ENCODE measurements at regions not wholly inside any gene's neighbourhood (a gene's known extent, or its start where the extent isn't known, plus 50 kb on each side); places are given as distances from the start of the nearest gene placed in this dataset.

GRCh38 chr2:239690651-239691631 lies 290.1 kb upstream of the HDAC4 start (continued):
- no peak for TF ChIP-seq ZBTB49 (tag by site-specific recombination; IDR thresholded peaks at IDR 0.05; ENCODE audit: low read depth)
- no peak for TF ChIP-seq ZNF202 (tag by site-specific recombination; IDR thresholded peaks at IDR 0.05; ENCODE audit: borderline replicate concordance)
- TF ChIP-seq EGR2 (tag by site-specific recombination; IDR thresholded peaks at IDR 0.05; ENCODE audit: low read depth) = no peak

- Histone ChIP-seq H3K4me3 (ENCODE audit: low read depth, low read length) (no peak overlapping the region), H3K36me3 (ENCODE audit: control insufficient read depth in 2 of 2, insufficient read depth in 1 of 2, low read length in 2 of 2) (no peaks in the 10 kb centered on the region), H3K27ac (ENCODE audit: extremely low read depth, low read depth, low read length) (no peak overlapping the region), H3K4me1 (ENCODE audit: control insufficient read depth, insufficient read depth, low read length) (no peaks in the 10 kb centered on the region), H3K9me3 (ENCODE audit: control insufficient read depth, insufficient read depth, low read depth, low read length) (no peaks in the 10 kb centered on the region)
- no peak for TF ChIP-seq ZBTB26 (tag by site-specific recombination; optimal IDR thresholded peaks at IDR 0.05)
- no peak for TF ChIP-seq ZNF174 (tag by site-specific recombination; IDR thresholded peaks at IDR 0.05)
- no peak for TF ChIP-seq ZNF311 (tag by site-specific recombination; IDR thresholded peaks at IDR 0.05; ENCODE audit: borderline replicate concordance)
- TF ChIP-seq ZNF324 (tag by site-specific recombination; IDR thresholded peaks at IDR 0.05) = no peak
- no peak for TF ChIP-seq YY2 (tag by site-specific recombination; IDR thresholded peaks at IDR 0.05)
- TF ChIP-seq ZNF670 (tag by site-specific recombination; IDR thresholded peaks at IDR 0.05; ENCODE audit: low read depth) = no peak
- TF ChIP-seq ZNF473 (tag by site-specific recombination; IDR thresholded peaks at IDR 0.05) = no peak
- no peak for TF ChIP-seq ZNF132 (tag by site-specific recombination; IDR thresholded peaks at IDR 0.05; ENCODE audit: borderline replicate concordance)
- TF ChIP-seq ZNF514 (tag by site-specific recombination; IDR thresholded peaks at IDR 0.05) = no peak
- TF ChIP-seq ZXDB (tag by site-specific recombination; IDR thresholded peaks at IDR 0.05) = no peak
- no peak for TF ChIP-seq ZNF341 (tag by site-specific recombination; IDR thresholded peaks at IDR 0.05; ENCODE audit: low read depth)
- no peak for TF ChIP-seq REPIN1 (tag by site-specific recombination; IDR thresholded peaks at IDR 0.05; ENCODE audit: low read depth)
- TF ChIP-seq OVOL3 (tag by site-specific recombination; IDR thresholded peaks at IDR 0.05) = no peak
- no peak for TF ChIP-seq ZNF112 (tag by site-specific recombination; IDR thresholded peaks at IDR 0.05)
- TF ChIP-seq RBAK (tag by site-specific recombination; IDR thresholded peaks at IDR 0.05) = no peak
- TF ChIP-seq IKZF3 (tag by site-specific recombination; IDR thresholded peaks at IDR 0.05) = no peak
- TF ChIP-seq TCF7L2 (IDR thresholded peaks at IDR 0.05; ENCODE audit: borderline replicate concordance, low read depth, low read length) = no peak
- TF ChIP-seq CTCF (tag by site-specific recombination; IDR thresholded peaks at IDR 0.05) = no peak
- TF ChIP-seq ZNF626 (tag by site-specific recombination; IDR thresholded peaks at IDR 0.05) = no peak
- CTCF ChIA-PET = no interaction called here
- POLR2A ChIA-PET = no interaction called here
These were observed 289.2 kb upstream of the HDAC4 start for GRCh38 chr2:239689985-239690384.

Data from HEK293 (cell line).